GM23338 (cell line): ENCODE measurements at regions not wholly inside any gene's neighbourhood (a gene's known extent, or its start where the extent isn't known, plus 50 kb on each side); places are given as distances from the start of the nearest gene placed in this dataset.

Source experiments
- ATAC-seq: fragments of 200-7000 bp; cut with Tn5 transposase; 3 replicates; pipeline ENCODE4 v1.9.1; 2020
- DNase-seq: peaks from one replicate; pipeline ENCODE4 v3.0.0-alpha.2; 2015; ENCODE audit warnings: low spot score
- H2AFZ ChIP-seq: fragments of 200-600 bp; sonication (generic); 2 replicates; pipeline ENCODE4 v1.8.0; 2016; ENCODE audit warnings: antibody characterized with exemption, mild to moderate bottlenecking, moderate library complexity
- H3F3A ChIP-seq: fragments of 200-600 bp; sonication (generic); replicated peaks from 2 replicates; pipeline ENCODE4 v1.8.0; 2017; ENCODE audit warnings: antibody characterized with exemption, mixed run types, low read depth
- H3K27ac ChIP-seq: fragments of 200-600 bp; sonication (generic); 2 replicates; pipeline ENCODE4 v1.6.1; 2016; ENCODE audit warnings: low read depth
- H3K27me3 ChIP-seq: fragments of 200-600 bp; sonication (generic); 2 replicates; pipeline ENCODE4 v1.8.0; 2016; ENCODE audit warnings: mild to moderate bottlenecking, mixed run types, moderate library complexity; ENCODE audit not compliant: insufficient read depth
- H3K36me3 ChIP-seq: fragments of 200-600 bp; sonication (generic); 2 replicates; pipeline ENCODE4 v1.8.0; 2016; ENCODE audit warnings: mild to moderate bottlenecking; ENCODE audit not compliant: insufficient read depth
- H3K4me1 ChIP-seq: fragments of 200-600 bp; sonication (generic); 2 replicates; pipeline ENCODE4 v1.8.0; 2016; ENCODE audit warnings: mild to moderate bottlenecking, moderate library complexity; ENCODE audit not compliant: insufficient read depth
- H3K4me2 ChIP-seq: fragments of 200-600 bp; sonication (generic); 2 replicates; pipeline ENCODE4 v1.7.1; 2017; ENCODE audit warnings: mixed run types
- H3K4me3 ChIP-seq: fragments of 200-600 bp; sonication (generic); 2 replicates; pipeline ENCODE4 v1.6.1; 2016; ENCODE audit warnings: mixed run types
- H3K79me2 ChIP-seq: fragments of 200-600 bp; sonication (generic); replicated peaks from 2 replicates; pipeline ENCODE4 v1.8.0; 2017; ENCODE audit warnings: mild to moderate bottlenecking; ENCODE audit not compliant: insufficient read depth
- H3K9me2 ChIP-seq: fragments of 200-600 bp; sonication (generic); 2 replicates; pipeline ENCODE4 v1.8.0; 2017; ENCODE audit not compliant: insufficient read depth
- H4K20me1 ChIP-seq: fragments of 200-600 bp; sonication (generic); replicated peaks from 2 replicates; pipeline ENCODE4 v1.8.0; 2017; ENCODE audit warnings: mild to moderate bottlenecking; ENCODE audit not compliant: insufficient read depth
- H3K27ac Mint-ChIP-seq: 2 replicates; pipeline ENCODE4 v1.8.0; 2020; ENCODE audit warnings: inconsistent platforms, mild to moderate bottlenecking, moderate library complexity, mixed read lengths
- H3K27me3 Mint-ChIP-seq: 3 replicates; pipeline ENCODE4 v1.8.0; 2022; ENCODE audit warnings: low read depth, mild to moderate bottlenecking, moderate library complexity, mixed read lengths, inconsistent platforms; ENCODE audit not compliant: insufficient read depth, poor library complexity
- H3K36me3 Mint-ChIP-seq: 3 replicates; pipeline ENCODE4 v1.8.0; 2021; ENCODE audit warnings: low read depth, mild to moderate bottlenecking, inconsistent platforms, moderate library complexity, mixed read lengths
- H3K4me1 Mint-ChIP-seq: 3 replicates; pipeline ENCODE4 v1.8.0; 2020; ENCODE audit warnings: mild to moderate bottlenecking, inconsistent platforms, mixed read lengths
- H3K4me3 Mint-ChIP-seq: 3 replicates; pipeline ENCODE4 v1.8.0; 2021; ENCODE audit warnings: moderate library complexity, mild to moderate bottlenecking, inconsistent platforms, mixed read lengths
- H3K9me3 Mint-ChIP-seq: 3 replicates; pipeline ENCODE4 v1.8.0; 2020; ENCODE audit warnings: moderate library complexity, mild to moderate bottlenecking, inconsistent platforms, mixed read lengths
- CREB1 ChIP-seq: fragments of 250-450 bp; sonication (Bioruptor Pico); IDR thresholded peaks from 2 replicates; pipeline ENCODE4 v1.5.0; 2020; ENCODE audit warnings: low read depth, mild to moderate bottlenecking, moderate library complexity
- EZH2 ChIP-seq: fragments of 200-600 bp; sonication (generic); IDR thresholded peaks from one replicate; pipeline ENCODE4 v1.8.0; 2017; ENCODE audit warnings: antibody characterized with exemption, mild to moderate bottlenecking, low read depth; ENCODE audit not compliant: unreplicated experiment
- EZH2phosphoT487 ChIP-seq: fragments of 200-600 bp; sonication (generic); IDR thresholded peaks from one replicate; pipeline ENCODE4 v1.8.1; 2018; ENCODE audit warnings: antibody characterized with exemption; ENCODE audit not compliant: unreplicated experiment
- JUNB ChIP-seq: IDR thresholded peaks from one replicate; pipeline ENCODE4 v1.6.1; 2016; ENCODE audit warnings: antibody characterized with exemption; ENCODE audit not compliant: unreplicated experiment
- REST ChIP-seq: IDR thresholded peaks from one replicate; pipeline ENCODE4 v1.6.1; 2018; ENCODE audit warnings: antibody characterized with exemption; ENCODE audit not compliant: unreplicated experiment
- ZNF331 ChIP-seq: fragments of 250-450 bp; sonication (Bioruptor Pico); IDR thresholded peaks from 2 replicates; pipeline ENCODE4 v1.5.0; 2020; ENCODE audit warnings: low read depth, mild to moderate bottlenecking, moderate library complexity
- TF ChIP-seq, protein P1 (sequence below): fragments of 250-450 bp; sonication (Bioruptor Pico); IDR thresholded peaks from 2 replicates; pipeline ENCODE4 v1.5.0; 2020; ENCODE audit warnings: mild to moderate bottlenecking, moderate library complexity
- TF ChIP-seq, protein P2 (sequence below), 2 experiments: fragments of 200-600 bp in 1 of 2; sonication (generic) in 1 of 2; conservative IDR thresholded peaks; 2 replicates each; pipeline versions ENCODE4 v1.5.1 to v1.6.1; 2016 to 2017; ENCODE audit warnings: antibody characterized with exemption in 2 of 2, low read depth in 2 of 2, mild to moderate bottlenecking in 2 of 2, moderate library complexity in 1 of 2

- Histone ChIP-seq H3K36me3 (no peaks in the 10 kb centered on the region), H3K4me3 (no peak overlapping the region), H3K4me1 (peaks cover 5% of the 10 kb centered on the region), H3K4me2 (no peak overlapping the region), H3K79me2 (no peaks in the 10 kb centered on the region), H3F3A (no peaks in the 10 kb centered on the region), H3K9me2 (no peaks in the 10 kb centered on the region; the same call in 1 of the 2 replicates), H3K27me3 (no peaks in the 10 kb centered on the region), H3K27ac (no peak overlapping the region), H4K20me1 (no peaks in the 10 kb centered on the region), H2AFZ (no peak overlapping the region)
- ATAC-seq (no peak), DNase-seq (no peak)
- H3K9me3 Mint-ChIP-seq: no peaks in the 10 kb centered on the region
- H3K27ac Mint-ChIP-seq: no peak overlapping the region
- H3K4me1 Mint-ChIP-seq: peaks cover 8% of the 10 kb centered on the region; the same call in 2 of the 3 replicates
- H3K4me3 Mint-ChIP-seq: no peak overlapping the region
- H3K27me3 Mint-ChIP-seq: peaks cover 4% of the 10 kb centered on the region
- no peak for TF ChIP-seq JUNB
- no peak for TF ChIP-seq REST
- TF ChIP-seq, protein P1, sequence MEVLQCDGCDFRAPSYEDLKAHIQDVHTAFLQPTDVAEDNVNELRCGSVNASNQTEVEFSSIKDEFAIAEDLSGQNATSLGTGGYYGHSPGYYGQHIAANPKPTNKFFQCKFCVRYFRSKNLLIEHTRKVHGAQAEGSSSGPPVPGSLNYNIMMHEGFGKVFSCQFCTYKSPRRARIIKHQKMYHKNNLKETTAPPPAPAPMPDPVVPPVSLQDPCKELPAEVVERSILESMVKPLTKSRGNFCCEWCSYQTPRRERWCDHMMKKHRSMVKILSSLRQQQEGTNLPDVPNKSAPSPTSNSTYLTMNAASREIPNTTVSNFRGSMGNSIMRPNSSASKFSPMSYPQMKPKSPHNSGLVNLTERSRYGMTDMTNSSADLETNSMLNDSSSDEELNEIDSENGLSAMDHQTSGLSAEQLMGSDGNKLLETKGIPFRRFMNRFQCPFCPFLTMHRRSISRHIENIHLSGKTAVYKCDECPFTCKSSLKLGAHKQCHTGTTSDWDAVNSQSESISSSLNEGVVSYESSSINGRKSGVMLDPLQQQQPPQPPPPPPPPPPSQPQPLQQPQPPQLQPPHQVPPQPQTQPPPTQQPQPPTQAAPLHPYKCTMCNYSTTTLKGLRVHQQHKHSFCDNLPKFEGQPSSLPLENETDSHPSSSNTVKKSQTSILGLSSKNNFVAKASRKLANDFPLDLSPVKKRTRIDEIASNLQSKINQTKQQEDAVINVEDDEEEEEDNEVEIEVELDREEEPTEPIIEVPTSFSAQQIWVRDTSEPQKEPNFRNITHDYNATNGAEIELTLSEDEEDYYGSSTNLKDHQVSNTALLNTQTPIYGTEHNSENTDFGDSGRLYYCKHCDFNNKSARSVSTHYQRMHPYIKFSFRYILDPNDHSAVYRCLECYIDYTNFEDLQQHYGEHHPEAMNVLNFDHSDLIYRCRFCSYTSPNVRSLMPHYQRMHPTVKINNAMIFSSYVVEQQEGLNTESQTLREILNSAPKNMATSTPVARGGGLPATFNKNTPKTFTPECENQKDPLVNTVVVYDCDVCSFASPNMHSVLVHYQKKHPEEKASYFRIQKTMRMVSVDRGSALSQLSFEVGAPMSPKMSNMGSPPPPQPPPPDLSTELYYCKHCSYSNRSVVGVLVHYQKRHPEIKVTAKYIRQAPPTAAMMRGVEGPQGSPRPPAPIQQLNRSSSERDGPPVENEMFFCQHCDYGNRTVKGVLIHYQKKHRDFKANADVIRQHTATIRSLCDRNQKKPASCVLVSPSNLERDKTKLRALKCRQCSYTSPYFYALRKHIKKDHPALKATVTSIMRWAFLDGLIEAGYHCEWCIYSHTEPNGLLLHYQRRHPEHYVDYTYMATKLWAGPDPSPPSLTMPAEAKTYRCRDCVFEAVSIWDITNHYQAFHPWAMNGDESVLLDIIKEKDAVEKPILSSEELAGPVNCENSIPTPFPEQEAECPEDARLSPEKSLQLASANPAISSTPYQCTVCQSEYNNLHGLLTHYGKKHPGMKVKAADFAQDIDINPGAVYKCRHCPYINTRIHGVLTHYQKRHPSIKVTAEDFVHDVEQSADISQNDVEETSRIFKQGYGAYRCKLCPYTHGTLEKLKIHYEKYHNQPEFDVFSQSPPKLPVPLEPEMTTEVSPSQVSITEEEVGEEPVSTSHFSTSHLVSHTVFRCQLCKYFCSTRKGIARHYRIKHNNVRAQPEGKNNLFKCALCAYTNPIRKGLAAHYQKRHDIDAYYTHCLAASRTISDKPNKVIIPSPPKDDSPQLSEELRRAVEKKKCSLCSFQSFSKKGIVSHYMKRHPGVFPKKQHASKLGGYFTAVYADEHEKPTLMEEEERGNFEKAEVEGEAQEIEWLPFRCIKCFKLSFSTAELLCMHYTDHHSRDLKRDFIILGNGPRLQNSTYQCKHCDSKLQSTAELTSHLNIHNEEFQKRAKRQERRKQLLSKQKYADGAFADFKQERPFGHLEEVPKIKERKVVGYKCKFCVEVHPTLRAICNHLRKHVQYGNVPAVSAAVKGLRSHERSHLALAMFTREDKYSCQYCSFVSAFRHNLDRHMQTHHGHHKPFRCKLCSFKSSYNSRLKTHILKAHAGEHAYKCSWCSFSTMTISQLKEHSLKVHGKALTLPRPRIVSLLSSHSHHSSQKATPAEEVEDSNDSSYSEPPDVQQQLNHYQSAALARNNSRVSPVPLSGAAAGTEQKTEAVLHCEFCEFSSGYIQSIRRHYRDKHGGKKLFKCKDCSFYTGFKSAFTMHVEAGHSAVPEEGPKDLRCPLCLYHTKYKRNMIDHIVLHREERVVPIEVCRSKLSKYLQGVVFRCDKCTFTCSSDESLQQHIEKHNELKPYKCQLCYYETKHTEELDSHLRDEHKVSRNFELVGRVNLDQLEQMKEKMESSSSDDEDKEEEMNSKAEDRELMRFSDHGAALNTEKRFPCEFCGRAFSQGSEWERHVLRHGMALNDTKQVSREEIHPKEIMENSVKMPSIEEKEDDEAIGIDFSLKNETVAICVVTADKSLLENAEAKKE: no peak
- TF ChIP-seq ZNF331 (CRISPR knock-in tag): no peak
- no peak for TF ChIP-seq CREB1
- TF ChIP-seq, protein P2, sequence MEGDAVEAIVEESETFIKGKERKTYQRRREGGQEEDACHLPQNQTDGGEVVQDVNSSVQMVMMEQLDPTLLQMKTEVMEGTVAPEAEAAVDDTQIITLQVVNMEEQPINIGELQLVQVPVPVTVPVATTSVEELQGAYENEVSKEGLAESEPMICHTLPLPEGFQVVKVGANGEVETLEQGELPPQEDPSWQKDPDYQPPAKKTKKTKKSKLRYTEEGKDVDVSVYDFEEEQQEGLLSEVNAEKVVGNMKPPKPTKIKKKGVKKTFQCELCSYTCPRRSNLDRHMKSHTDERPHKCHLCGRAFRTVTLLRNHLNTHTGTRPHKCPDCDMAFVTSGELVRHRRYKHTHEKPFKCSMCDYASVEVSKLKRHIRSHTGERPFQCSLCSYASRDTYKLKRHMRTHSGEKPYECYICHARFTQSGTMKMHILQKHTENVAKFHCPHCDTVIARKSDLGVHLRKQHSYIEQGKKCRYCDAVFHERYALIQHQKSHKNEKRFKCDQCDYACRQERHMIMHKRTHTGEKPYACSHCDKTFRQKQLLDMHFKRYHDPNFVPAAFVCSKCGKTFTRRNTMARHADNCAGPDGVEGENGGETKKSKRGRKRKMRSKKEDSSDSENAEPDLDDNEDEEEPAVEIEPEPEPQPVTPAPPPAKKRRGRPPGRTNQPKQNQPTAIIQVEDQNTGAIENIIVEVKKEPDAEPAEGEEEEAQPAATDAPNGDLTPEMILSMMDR (conservative IDR thresholded peaks at IDR 0.05; ENCODE audit: low read depth in 2 of 2): no peak
- no peak for TF ChIP-seq EZH2phosphoT487
- TF ChIP-seq EZH2: no peak
- H3K36me3 Mint-ChIP-seq: no peaks in the 10 kb centered on the region
These were observed 52.2 kb upstream of the SPINK5 start for GRCh38 chr5:148011398-148012137.
